ENCODE measurements at regions not wholly inside any gene's neighbourhood (a gene's known extent, or its start where the extent isn't known, plus 50 kb on each side); places are given as distances from the start of the nearest gene placed in this dataset.

GRCh38 chr4:1488357-1488756 lies 82.1 kb upstream of the NKX1-1 start:
- DNase-seq: no peak
- no peaks in the 10 kb centered on the region for H3K4me1 Mint-ChIP-seq (ENCODE audit: low read depth)
- H3K27me3 Mint-ChIP-seq (ENCODE audit: insufficient read depth): peaks cover 5% of the 10 kb centered on the region
- TF ChIP-seq CTCF (IDR thresholded peaks at IDR 0.05): no peak
- H3K4me3 Mint-ChIP-seq: no peak overlapping the region
- H3K36me3 Mint-ChIP-seq (ENCODE audit: low read depth): peaks cover 11% of the 10 kb centered on the region
- H3K27ac Mint-ChIP-seq: no peak overlapping the region
- peaks cover 31% of the 10 kb centered on the region for H3K9me3 Mint-ChIP-seq

- Mint-ChIP-seq H3K36me3 (ENCODE audit: low read depth) (peaks cover 11% of the 10 kb centered on the region), H3K27me3 (ENCODE audit: insufficient read depth) (peaks cover 5% of the 10 kb centered on the region), H3K9me3 (peaks cover 31% of the 10 kb centered on the region), H3K4me1 (ENCODE audit: low read depth) (no peaks in the 10 kb centered on the region), H3K27ac (no peak overlapping the region), H3K4me3 (no peak overlapping the region)
- no peak for DNase-seq
- TF ChIP-seq CTCF (IDR thresholded peaks at IDR 0.05): no peak
Observed at GRCh38 chr4:1487761-1488160, 81.5 kb upstream of the NKX1-1 start.

GRCh38 chr4:1487106-1487505 lies 80.9 kb upstream of the NKX1-1 start:
- Mint-ChIP-seq H3K4me1 (ENCODE audit: low read depth) (no peaks in the 10 kb centered on the region), H3K36me3 (ENCODE audit: low read depth) (peaks cover 11% of the 10 kb centered on the region), H3K27me3 (ENCODE audit: insufficient read depth) (peaks cover 5% of the 10 kb centered on the region), H3K27ac (no peak overlapping the region), H3K4me3 (no peak overlapping the region), H3K9me3 (peaks cover 34% of the 10 kb centered on the region)
- no peak for DNase-seq
- no peak for TF ChIP-seq CTCF (IDR thresholded peaks at IDR 0.05)

GRCh38 chr4:1485280-1485679 lies 79.0 kb upstream of the NKX1-1 start:
- TF ChIP-seq CTCF (IDR thresholded peaks at IDR 0.05): no peak
- no peak overlapping the region for H3K4me3 Mint-ChIP-seq

GRCh38 chr4:1480720-1481119 lies 74.5 kb upstream of the NKX1-1 start:
- no peak for DNase-seq
- Mint-ChIP-seq H3K4me3 (no peak overlapping the region), H3K27me3 (ENCODE audit: insufficient read depth) (peaks cover 2% of the 10 kb centered on the region; the same call in 1 of the 2 replicates), H3K27ac (no peak overlapping the region), H3K9me3 (peaks cover 42% of the 10 kb centered on the region), H3K36me3 (ENCODE audit: low read depth) (peaks cover 6% of the 10 kb centered on the region), H3K4me1 (ENCODE audit: low read depth) (no peaks in the 10 kb centered on the region)
- TF ChIP-seq CTCF (IDR thresholded peaks at IDR 0.05): no peak

More at GRCh38 chr4:1485280-1485679, 79.0 kb upstream of the NKX1-1 start:
- Mint-ChIP-seq H3K9me3 (peaks cover 48% of the 10 kb centered on the region), H3K4me1 (ENCODE audit: low read depth) (no peaks in the 10 kb centered on the region), H3K27me3 (ENCODE audit: insufficient read depth) (peaks cover 4% of the 10 kb centered on the region), H3K27ac (no peak overlapping the region), H3K36me3 (ENCODE audit: low read depth) (peaks cover 11% of the 10 kb centered on the region)
- no peak for DNase-seq

- peaks cover 30% of the 10 kb centered on the region for H3K9me3 Mint-ChIP-seq
- TF ChIP-seq CTCF (IDR thresholded peaks at IDR 0.05): no peak
- H3K4me3 Mint-ChIP-seq: no peak overlapping the region
- H3K27ac Mint-ChIP-seq: no peak overlapping the region
- H3K36me3 Mint-ChIP-seq (ENCODE audit: low read depth): no peaks in the 10 kb centered on the region
- H3K27me3 Mint-ChIP-seq (ENCODE audit: insufficient read depth): peaks cover 3% of the 10 kb centered on the region
- no peak for DNase-seq
- no peaks in the 10 kb centered on the region for H3K4me1 Mint-ChIP-seq (ENCODE audit: low read depth)
Observed at GRCh38 chr4:1479454-1479853, 73.2 kb upstream of the NKX1-1 start.
